Renal pelvis (tissue), 1 donor: ENCODE measurements at regions not wholly inside any gene's neighbourhood (a gene's known extent, or its start where the extent isn't known, plus 50 kb on each side); places are given as distances from the start of the nearest gene placed in this dataset.
A peak's percentile ranks its signal among the peaks of the same experiment; 100 is the strongest.
"Not testable (repeated sequence)": the region's sequence is repeated elsewhere in the genome, so short reads cannot be mapped to it uniquely, and the experiment has no call there.

Experiments
- DNase-seq: peaks from one replicate; pipeline ENCODE4 v3.0.0-alpha.2; 2013

DNA sequence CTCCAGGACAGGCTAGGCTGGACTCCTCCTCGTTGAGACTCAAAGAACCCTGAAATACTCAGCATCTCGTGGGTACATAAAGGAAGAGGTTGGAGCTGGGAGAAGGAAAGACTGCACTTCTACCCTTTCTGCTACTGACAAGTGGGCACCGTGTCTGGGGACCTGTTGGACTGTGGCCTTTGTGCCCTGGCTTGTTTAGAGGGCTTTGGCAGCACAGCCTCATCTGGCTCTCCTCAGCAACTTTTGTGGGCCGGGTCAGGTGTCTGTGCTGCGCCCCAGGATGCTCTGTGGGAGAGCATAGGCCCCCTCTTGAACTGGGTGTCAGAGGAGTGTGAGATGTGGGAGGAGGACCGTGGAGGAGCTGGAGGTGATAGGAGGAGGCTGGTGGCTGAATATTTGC, 142.4 kb downstream of the FCRL5 start:
- DNase-seq = no peak

GRCh38 chr1:157407917-157408525, 144.3 kb downstream of the FCRL5 start:
- DNase-seq = no peak

DNA sequence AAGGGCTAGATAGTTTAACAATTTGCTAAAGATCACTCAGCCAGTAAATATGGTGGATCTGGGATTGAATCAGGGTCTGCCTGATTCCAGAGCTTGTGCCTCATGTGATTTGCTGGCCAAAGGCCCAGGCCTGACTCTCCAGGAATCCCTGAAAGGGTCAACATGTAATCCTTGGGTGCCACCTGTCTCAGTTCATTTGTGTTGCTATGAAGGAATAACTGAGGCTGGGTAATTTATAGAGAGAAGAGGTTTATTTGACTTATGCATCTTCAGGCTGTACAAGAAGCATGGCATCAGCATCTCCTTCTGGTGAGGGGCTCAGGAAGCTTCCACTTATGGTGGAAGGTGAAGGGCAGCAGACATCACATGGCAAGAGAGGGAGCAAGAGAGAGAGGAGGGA, 144.9 kb downstream of the FCRL5 start:
- no peak for DNase-seq

DNA sequence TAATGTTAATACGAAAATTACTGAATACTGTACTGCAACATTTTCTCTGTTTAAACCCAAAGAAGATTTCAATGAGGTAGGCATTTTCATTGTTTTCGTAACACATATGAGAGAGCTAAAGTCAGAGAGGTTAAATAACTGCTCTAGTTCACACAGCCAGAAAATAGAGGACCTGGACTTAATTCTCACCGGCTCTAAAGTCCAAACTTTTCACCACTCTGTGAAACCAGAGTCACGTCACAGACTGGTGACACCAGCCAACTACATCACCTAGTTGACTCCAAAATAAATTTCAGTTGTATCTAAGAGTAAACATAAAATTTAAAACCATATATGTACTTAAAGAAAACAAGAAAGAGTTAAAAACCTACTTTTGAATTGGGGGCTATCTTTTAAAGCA, 146.7 kb downstream of the FCRL5 start:
- DNase-seq = no peak

- DNase-seq = no peak
Measured at GRCh38 chr1:157404614-157405013, 147.7 kb downstream of the FCRL5 start.

DNA sequence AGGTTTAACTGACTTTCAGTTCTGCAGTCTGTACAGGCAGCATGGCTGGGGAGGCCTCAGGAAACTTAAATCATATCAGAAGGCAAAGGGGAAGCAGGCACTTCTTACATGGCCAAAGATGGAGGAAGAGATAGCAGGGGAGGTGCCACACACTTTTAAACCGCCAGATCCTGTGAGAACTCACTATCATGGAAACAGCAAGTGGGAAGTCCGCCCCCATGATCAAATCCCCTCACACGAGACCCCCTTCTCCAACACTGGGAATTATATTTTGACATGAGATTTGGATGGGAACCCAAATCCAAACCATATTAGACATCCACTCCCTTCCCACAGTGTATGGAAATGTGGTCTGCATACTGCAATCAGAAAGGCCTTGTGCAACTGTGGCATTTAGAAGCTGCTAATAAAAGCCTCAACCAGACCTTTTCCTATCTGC, 148.2 kb downstream of the FCRL5 start:
- DNase-seq = no peak

- no peak for DNase-seq
Measured at GRCh38 chr1:157403608-157404007, 148.7 kb downstream of the FCRL5 start.

DNA sequence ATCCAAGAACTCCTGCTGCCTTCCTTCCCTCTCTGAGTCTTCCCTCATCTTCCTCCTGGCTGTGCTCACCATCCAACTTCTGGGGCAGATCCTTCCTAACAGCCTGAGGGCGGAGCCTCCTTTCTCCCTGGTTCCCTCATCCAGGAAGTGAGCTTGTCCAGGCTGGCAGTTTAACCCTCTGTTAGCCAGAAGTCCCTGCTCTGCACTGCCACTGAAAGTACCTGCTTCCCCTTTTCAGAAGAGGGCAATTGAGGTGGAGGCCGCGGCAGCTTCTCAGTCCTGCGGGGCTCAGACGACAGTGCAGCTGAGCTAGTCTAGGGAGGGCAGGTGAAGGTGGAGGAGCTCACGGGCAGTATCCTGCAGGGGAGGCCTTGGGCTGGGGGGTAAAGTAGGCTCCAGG, 149.1 kb downstream of the FCRL5 start:
- DNase-seq = no peak

DNA sequence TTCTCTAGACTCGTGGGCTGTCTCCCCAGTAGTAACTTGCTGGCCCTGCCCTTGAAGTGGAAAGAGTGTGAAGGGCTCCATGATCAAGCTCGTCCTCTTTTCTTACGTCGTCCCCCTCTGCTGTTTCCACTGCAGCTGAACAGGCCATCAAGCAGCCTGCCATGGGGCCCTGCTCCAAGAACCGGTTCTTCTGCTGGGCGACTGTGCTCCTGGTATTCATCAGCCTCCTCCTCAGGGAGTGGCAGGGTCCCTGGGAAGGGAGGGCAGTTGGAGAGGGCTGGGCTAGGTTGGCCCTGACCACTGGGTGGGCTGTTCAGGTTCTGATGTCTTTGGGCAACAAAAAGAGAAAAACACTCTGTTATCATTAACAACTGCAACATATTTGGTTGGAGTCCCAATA, 151.5 kb downstream of the FCRL5 start:
- no peak for DNase-seq

GRCh38 chr1:157399984-157400382, 152.3 kb downstream of the FCRL5 start:
- no peak for DNase-seq

- no peak for DNase-seq
Measured at GRCh38 chr1:157399343-157399983, 152.9 kb downstream of the FCRL5 start.

GRCh38 chr1:157390651-157391050, 161.7 kb downstream of the FCRL5 start:
- DNase-seq = no peak

- DNase-seq = no peak
Measured at GRCh38 chr1:157388057-157388456, 164.3 kb downstream of the FCRL5 start.

- no peak for DNase-seq
Measured at GRCh38 chr1:157384258-157384657, 168.1 kb downstream of the FCRL5 start.

DNA sequence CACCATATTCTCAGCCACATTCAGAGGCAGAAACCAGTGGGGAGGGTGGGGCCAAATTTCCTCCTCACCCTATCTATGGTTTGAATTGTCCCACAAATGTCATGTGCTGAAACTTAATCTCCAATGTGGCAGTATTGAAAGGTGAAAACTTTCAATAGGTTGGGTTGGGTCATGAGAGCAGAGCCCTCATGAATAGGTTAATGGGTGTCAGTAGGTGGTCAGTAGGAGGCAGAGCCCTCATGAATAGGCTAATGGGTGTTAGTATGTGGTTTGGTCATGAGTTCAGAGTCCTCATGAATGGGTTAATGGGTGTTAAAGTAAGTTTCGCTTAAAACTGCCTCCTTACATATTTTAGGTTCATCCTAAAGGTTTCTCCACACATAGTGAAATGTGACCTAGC, 170.0 kb downstream of the FCRL5 start:
- DNase-seq = no peak

- no peak for DNase-seq
Measured at GRCh38 chr1:157380523-157380922, 171.8 kb downstream of the FCRL5 start.

DNA sequence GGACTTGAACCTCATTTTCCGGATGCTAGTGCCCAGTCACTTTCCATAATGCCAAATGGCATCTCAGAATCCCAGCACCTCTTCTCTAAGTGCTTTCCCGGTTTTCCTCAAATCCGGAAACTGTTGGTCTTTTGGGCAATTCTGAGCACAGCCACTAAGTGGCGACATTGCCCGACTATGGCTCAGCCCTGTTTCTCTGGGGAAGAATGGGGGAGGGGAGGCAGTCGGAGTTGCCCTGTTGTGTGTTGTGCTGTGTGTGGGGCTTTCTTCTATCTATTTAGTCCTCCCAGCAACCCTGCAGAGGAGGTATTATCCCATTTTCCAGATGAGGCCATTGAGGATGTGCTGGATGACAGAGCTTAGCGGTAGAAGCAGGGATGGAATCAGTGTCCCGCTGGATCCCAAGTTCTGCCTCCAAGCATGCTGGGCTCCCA, 175.0 kb downstream of the FCRL5 start:
- peak; percentile 19 for DNase-seq

GRCh38 chr1:157376681-157377080, 175.6 kb downstream of the FCRL5 start:
- DNase-seq = no peak

- DNase-seq = not testable (repeated sequence)
Measured at GRCh38 chr1:157372311-157372710, 180.0 kb downstream of the FCRL5 start.

GRCh38 chr1:157371826-157372225, 180.5 kb downstream of the FCRL5 start:
- DNase-seq = no peak

DNA sequence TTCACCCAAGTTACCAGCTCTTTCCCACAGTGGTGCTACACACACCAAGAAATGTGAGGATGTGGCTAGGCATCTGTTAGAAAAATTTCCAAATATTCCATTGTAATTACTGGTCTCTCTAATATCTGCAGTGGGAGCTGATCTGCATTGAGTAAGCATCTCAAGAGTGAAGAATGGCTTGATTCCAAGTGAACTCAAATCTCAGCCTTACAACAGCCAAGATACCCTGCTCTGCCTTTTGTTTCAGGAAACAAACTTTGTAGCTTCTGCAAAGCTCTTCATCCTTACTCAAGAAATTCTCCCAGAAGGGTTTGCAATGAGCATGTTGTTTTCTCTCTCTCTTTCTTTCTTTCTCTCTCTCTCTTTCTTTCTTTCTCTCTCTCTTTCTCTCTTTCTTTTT, 181.1 kb downstream of the FCRL5 start:
- no peak for DNase-seq

GRCh38 chr1:157370698-157371097, 181.6 kb downstream of the FCRL5 start:
- DNase-seq = no peak

GRCh38 chr1:157369808-157370521, 182.3 kb downstream of the FCRL5 start:
- peak; percentile 26 for DNase-seq
